ENCODE measurements at regions not wholly inside any gene's neighbourhood (a gene's known extent, or its start where the extent isn't known, plus 50 kb on each side); places are given as distances from the start of the nearest gene placed in this dataset.

DNA sequence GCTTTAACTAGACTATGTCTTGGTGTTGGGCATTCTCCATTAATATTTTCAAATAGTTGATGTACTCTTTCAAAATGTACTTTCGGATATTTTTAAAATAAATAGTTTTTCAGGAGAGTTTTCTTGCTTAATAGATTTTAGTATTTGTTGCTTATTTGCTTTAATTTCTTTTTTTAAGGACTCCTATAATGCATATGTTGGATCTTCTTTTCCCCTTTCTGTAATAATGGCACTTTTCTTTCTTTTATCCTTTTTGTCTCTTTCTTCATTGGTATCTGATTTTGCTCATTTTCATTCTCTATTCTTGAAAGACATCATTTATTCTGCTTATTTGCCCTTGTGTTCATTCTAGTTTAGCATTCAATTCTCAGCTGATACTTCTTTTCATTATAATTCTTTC is 791.6 kb downstream of the GALR1 start:
- TF ChIP-seq, protein P1, sequence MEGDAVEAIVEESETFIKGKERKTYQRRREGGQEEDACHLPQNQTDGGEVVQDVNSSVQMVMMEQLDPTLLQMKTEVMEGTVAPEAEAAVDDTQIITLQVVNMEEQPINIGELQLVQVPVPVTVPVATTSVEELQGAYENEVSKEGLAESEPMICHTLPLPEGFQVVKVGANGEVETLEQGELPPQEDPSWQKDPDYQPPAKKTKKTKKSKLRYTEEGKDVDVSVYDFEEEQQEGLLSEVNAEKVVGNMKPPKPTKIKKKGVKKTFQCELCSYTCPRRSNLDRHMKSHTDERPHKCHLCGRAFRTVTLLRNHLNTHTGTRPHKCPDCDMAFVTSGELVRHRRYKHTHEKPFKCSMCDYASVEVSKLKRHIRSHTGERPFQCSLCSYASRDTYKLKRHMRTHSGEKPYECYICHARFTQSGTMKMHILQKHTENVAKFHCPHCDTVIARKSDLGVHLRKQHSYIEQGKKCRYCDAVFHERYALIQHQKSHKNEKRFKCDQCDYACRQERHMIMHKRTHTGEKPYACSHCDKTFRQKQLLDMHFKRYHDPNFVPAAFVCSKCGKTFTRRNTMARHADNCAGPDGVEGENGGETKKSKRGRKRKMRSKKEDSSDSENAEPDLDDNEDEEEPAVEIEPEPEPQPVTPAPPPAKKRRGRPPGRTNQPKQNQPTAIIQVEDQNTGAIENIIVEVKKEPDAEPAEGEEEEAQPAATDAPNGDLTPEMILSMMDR (IDR thresholded peaks at IDR 0.05; ENCODE audit: borderline replicate concordance, extremely low read depth, low read length, poor library complexity, severe bottlenecking) = no peak
- TF ChIP-seq EZH2 (IDR thresholded peaks at IDR 0.05; ENCODE audit: borderline replicate concordance, low read depth, low read length, severe bottlenecking) = no peak

All from DND-41 (cell line).